OCI-LY7 (cell line): ENCODE measurements at regions not wholly inside any gene's neighbourhood (a gene's known extent, or its start where the extent isn't known, plus 50 kb on each side); places are given as distances from the start of the nearest gene placed in this dataset.
A peak's percentile ranks its signal among the peaks of the same experiment; 100 is the strongest.

Experiments
- BruUV-seq: library from RNA; stranded (reverse); fragments of 400-500 nt; replicated peaks from 2 replicates; lab custom pipeline; 2021; lab: Mats Ljungman, UMichigan
- CTCF ChIA-PET: fragments of 300-600 bp; sonication (Branson Sonifier 250); formaldehyde crosslinking; loops from one replicate; lab custom pipeline; 2022; ENCODE audit warnings: antibody characterized with exemption; ENCODE audit not compliant: unreplicated experiment; lab: Charles Lee
- POLR2A ChIA-PET: fragments of 300-600 bp; sonication (Branson Sonifier 250); formaldehyde crosslinking; loops from one replicate; lab custom pipeline; 2022; ENCODE audit warnings: antibody characterized with exemption; lab: Charles Lee
- DNase-seq: peaks from one replicate; pipeline ENCODE4 v3.0.0-alpha.2; 2015; ENCODE audit warnings: low spot score
- H2AFZ ChIP-seq: fragments of 200-600 bp; sonication (generic), shearing (Covaris generic); 2 replicates; pipeline ENCODE4 v1.6.1; 2014; ENCODE audit warnings: mild to moderate bottlenecking, antibody characterized with exemption, low read length, moderate library complexity
- H3K27ac ChIP-seq: fragments of 200-600 bp; sonication (generic); 2 replicates; pipeline ENCODE4 v1.5.1; 2014; ENCODE audit warnings: mixed run types, low read depth, mild to moderate bottlenecking, moderate library complexity, low read length, inconsistent platforms; ENCODE audit not compliant: poor library complexity, severe bottlenecking
- H3K36me3 ChIP-seq: fragments of 200-600 bp; sonication (generic); 2 replicates; pipeline ENCODE4 v1.6.1; 2014; ENCODE audit warnings: mild to moderate bottlenecking, antibody characterized with exemption, low read length, moderate library complexity, mixed read lengths; ENCODE audit not compliant: insufficient read depth
- H3K4me1 ChIP-seq: fragments of 200-600 bp; sonication (generic); 2 replicates; pipeline ENCODE4 v1.5.1; 2014; ENCODE audit warnings: mild to moderate bottlenecking, low read length; ENCODE audit not compliant: insufficient read depth, poor library complexity, severe bottlenecking
- H3K4me2 ChIP-seq: fragments of 200-600 bp; sonication (generic); 2 replicates; pipeline ENCODE4 v1.6.1; 2014; ENCODE audit warnings: mild to moderate bottlenecking, low read length
- H3K4me3 ChIP-seq: fragments of 200-600 bp; sonication (generic); 2 replicates; pipeline ENCODE4 v1.5.1; 2014; ENCODE audit warnings: mild to moderate bottlenecking, low read depth, low read length; ENCODE audit not compliant: poor library complexity, severe bottlenecking
- H3K79me2 ChIP-seq: fragments of 200-600 bp; sonication (generic); 2 replicates; pipeline ENCODE4 v1.6.1; 2016; ENCODE audit warnings: low read depth, mild to moderate bottlenecking, low read length, moderate library complexity, mixed read lengths; ENCODE audit not compliant: insufficient read depth
- H3K9me2 ChIP-seq: fragments of 200-600 bp; sonication (generic); 2 replicates; pipeline ENCODE4 v1.6.1; 2016; ENCODE audit warnings: mild to moderate bottlenecking, low read length, mixed read lengths; ENCODE audit not compliant: insufficient read depth
- H3K9me3 ChIP-seq: fragments of 200-600 bp; sonication (generic); 2 replicates; pipeline ENCODE4 v1.6.1; 2014; ENCODE audit warnings: mild to moderate bottlenecking, mixed run types, low read length, mixed read lengths
- H4K20me1 ChIP-seq: fragments of 200-600 bp; sonication (generic); 2 replicates; pipeline ENCODE4 v1.6.1; 2014; ENCODE audit warnings: mild to moderate bottlenecking, antibody characterized with exemption, low read length, moderate library complexity, mixed read lengths; ENCODE audit not compliant: insufficient read depth
- CTCF ChIP-seq: fragments of 200-600 bp; sonication (generic); conservative IDR thresholded peaks from 2 replicates; pipeline ENCODE4 v1.5.1; 2014; ENCODE audit warnings: mild to moderate bottlenecking, antibody characterized with exemption, low read length, moderate library complexity, mixed read lengths
- EZH2phosphoT487 ChIP-seq: fragments of 200-600 bp; sonication (generic); IDR thresholded peaks from 2 replicates; pipeline ENCODE4 v1.6.1; 2018; ENCODE audit warnings: low read depth, borderline replicate concordance, mild to moderate bottlenecking, mixed run types, antibody characterized with exemption, low read length, moderate library complexity, mixed read lengths
- intact Hi-C: fragments of 100-400 bp; cut with micrococcal nuclease; formaldehyde crosslinking; loops from one replicate; pipeline ENCODE4 v1.10.0; 2022; ENCODE audit not compliant: unreplicated experiment

- Histone ChIP-seq H3K27ac (no peak overlapping the region), H3K4me1 (peaks cover 36% of the 10 kb centered on the region), H3K36me3 (no peaks in the 10 kb centered on the region), H4K20me1 (no peaks in the 10 kb centered on the region), H2AFZ (peak overlapping the region; percentile 32; the same call in 1 of the 2 replicates), H3K4me3 (no peak overlapping the region), H3K9me3 (no peaks in the 10 kb centered on the region), H3K79me2 (no peaks in the 10 kb centered on the region), H3K9me2 (no peaks in the 10 kb centered on the region), H3K4me2 (no peak overlapping the region)
- CTCF ChIA-PET: no interaction called here
- no peak for DNase-seq
- TF ChIP-seq CTCF (0 out of 2 replicates have a peak, but pooled peaks have one; percentile 19), EZH2phosphoT487 (no peak)
- no TSS peak for BruUV-seq
- POLR2A ChIA-PET: interaction anchor here (0.7 to 1.3 kb wide), 5 partner anchors 9 to 107 kb away, joined by 3 read pairs; no protein-coding TSS in a partner anchor
- intact Hi-C loops: no loop called here
Measured at GRCh38 chr12:25326326-25326725, 75.6 kb upstream of the KRAS start.

GRCh38 chr12:25324861-25325260, 74.1 kb upstream of the KRAS start:
- Histone ChIP-seq H3K79me2 (no peaks in the 10 kb centered on the region), H3K27ac (no peak overlapping the region), H3K4me1 (peaks cover 51% of the 10 kb centered on the region), H4K20me1 (no peaks in the 10 kb centered on the region), H3K9me2 (no peaks in the 10 kb centered on the region), H3K36me3 (no peaks in the 10 kb centered on the region), H2AFZ (peak overlapping the region; percentile 80), H3K4me3 (peak overlapping the region; percentile 40), H3K9me3 (no peaks in the 10 kb centered on the region), H3K4me2 (peak overlapping the region; percentile 66)
- ChIA-PET CTCF (no interaction called here), POLR2A (interaction anchor here (0.6 to 2.0 kb wide), 7 partner anchors 8 to 1688 kb away, joined by 3 to 8 read pairs (median 3); no protein-coding TSS in a partner anchor)
- TF ChIP-seq CTCF: no peak
- TF ChIP-seq EZH2phosphoT487: no peak
- intact Hi-C loops: no loop called here
- no TSS peak for BruUV-seq
- no peak for DNase-seq

GRCh38 chr12:25323581-25323982, 72.9 kb upstream of the KRAS start:
- no peaks in the 10 kb centered on the region for H4K20me1 ChIP-seq
- CTCF ChIA-PET: no interaction called here
- no peaks in the 10 kb centered on the region for H3K9me2 ChIP-seq
- no peaks in the 10 kb centered on the region for H3K79me2 ChIP-seq
- no TSS peak for BruUV-seq
- H3K4me2 ChIP-seq: peak overlapping the region; percentile 50
- intact Hi-C loops: loop anchor here (2.0 kb wide), 1 partner anchor 73 kb away; the partner anchor contains the start of gene KRAS
- POLR2A ChIA-PET: interaction anchor here (0.5 to 2.0 kb wide), 8 partner anchors 9 to 1690 kb away, joined by 3 to 8 read pairs (median 4); no protein-coding TSS in a partner anchor
- H3K27ac ChIP-seq: peak overlapping the region; percentile 32
- peak; percentile 46 for DNase-seq
- H3K4me3 ChIP-seq: no peak overlapping the region
- H3K36me3 ChIP-seq: no peaks in the 10 kb centered on the region
- H3K4me1 ChIP-seq: peaks cover 58% of the 10 kb centered on the region
- peak overlapping the region; percentile 80 for H2AFZ ChIP-seq
- H3K9me3 ChIP-seq: no peaks in the 10 kb centered on the region
- TF ChIP-seq CTCF: no peak
- no peak for TF ChIP-seq EZH2phosphoT487
